NCI-H2107 (cell line): ENCODE measurements at regions not wholly inside any gene's neighbourhood (a gene's known extent, or its start where the extent isn't known, plus 50 kb on each side); places are given as distances from the start of the nearest gene placed in this dataset.
"Not testable (repeated sequence)": the region's sequence is repeated elsewhere in the genome, so short reads cannot be mapped to it uniquely, and the experiment has no call there.

Source experiments
- DNase-seq: peaks from one replicate; lab custom pipeline; 2025; lab: John Stamatoyannopoulos, UW

DNA sequence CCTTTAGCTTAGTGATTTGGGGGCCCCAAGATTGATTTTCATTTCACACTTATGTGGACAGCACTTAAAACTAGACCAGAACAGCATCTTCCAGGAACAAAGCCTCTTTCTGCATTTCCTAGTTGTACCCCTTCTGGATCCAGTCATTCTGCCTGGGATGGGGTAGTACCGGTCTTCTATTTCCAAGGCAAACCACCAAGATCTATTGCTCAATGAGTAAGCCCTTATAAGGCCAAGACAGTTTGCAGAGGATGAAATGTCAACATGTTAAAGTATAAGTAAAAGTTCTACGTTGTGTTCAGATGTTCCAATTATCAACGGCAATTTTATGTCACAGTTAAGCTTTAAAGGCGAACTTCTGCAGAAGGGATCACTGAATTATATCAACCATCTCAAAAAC lies 106.9 kb upstream of the ZNF746 start:
- DNase-seq = no peak

DNA sequence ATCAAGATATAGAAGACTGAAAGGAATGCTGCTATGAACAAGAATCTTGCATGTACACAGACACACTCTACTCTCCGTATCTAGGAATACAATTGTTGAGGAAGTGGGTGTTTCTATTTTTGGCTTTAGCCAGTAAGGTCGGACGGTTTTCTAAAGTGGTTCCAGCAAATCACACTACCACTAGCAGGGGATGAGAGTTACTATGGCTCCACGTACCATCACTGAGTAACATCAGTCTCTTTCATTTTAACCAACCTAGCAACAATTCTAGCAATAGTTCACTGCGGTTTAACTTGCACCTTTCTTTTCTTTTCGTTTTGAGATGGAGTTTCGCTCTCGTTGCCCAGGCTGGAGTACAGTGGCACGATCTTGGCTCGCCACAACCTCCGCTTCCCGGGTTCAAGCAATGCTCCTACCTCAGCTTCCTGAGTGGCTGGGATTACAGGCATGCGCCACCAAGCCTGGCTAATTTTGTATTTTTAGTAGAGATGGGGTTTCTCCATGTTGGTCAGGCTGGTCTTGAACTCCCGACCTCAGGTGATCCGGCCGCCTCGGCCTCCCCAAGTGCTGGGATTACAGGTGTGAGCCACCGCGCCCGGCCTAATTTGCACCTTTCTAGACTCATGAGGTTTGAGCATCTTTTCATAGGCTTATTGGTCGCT lies 103.2 kb upstream of the ZNF746 start:
- DNase-seq = not testable (repeated sequence)

DNA sequence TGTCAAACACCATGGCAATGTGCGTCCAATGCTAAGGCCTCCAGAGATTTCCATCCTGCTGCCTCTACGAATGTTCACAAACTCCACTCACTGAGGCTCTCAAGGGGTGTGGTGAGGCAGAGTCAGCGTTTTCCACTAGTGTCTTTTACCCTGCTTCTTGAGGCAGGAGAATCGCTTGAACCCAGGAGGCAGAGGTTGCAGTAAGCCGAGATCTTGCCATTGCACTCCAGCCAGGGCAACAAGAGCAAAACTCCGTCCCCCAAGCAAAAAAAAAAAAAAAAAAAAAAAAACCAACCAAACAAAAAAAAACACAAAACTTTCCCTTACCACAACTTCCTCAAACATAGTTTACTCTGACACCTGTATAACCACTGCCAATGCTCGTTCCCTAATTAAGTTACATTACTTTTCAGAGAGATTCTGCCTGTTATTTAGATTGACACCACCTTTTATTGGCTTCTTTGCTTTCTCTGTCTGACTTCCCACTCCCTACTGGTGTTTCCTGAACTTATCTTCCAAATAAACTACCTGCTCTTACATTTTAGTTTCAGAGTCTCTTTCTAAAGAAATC lies 102.1 kb upstream of the ZNF746 start:
- no peak for DNase-seq

DNA sequence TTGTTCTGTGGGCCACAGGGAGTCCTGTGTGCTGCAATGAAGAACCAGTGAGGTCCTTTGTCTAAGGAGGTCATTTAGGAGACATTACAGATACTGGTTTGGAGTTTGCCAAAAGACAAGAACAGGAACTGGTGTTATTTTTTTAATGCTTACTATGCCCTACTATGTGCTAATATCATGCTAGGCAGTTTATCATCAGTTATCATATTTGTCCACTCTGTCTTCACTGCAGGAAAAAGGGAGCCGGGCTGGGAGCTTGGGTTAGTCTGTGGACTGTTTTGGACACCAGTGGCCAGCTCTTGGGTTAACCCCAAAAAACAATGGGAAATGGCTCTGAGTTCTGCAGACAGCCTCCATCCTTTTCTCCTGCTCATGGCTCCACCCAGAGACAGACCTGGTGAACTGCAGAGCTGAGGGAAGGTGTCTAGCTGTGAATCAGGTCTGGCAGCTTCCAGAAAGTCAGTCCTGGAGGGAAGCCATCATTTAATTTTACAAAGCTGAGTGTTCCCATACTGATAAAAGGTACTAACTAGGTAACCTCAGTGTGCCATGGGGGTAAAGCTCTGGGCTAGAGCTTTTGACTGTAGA lies 101.2 kb upstream of the ZNF746 start:
- no peak for DNase-seq

DNA sequence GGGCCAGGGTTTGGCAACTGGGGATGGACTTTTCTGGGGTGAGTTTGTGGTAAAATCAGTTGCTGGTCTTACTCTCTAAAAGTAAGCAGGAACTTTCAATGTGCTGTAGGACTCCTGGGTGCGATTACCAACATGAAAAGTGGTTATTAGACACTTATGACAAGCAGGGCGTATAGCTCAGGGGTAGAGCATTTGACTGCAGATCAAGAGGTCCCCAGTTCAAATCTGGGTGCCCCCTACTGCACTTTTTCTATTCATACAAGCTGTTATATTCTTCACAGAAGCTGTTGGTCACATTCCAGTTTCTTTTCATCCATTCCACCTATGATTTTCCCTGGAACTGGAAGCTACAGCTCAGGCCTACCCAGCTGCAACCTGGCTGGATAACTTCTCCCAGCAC lies 100.2 kb upstream of the ZNF746 start:
- DNase-seq = not testable (repeated sequence)

DNA sequence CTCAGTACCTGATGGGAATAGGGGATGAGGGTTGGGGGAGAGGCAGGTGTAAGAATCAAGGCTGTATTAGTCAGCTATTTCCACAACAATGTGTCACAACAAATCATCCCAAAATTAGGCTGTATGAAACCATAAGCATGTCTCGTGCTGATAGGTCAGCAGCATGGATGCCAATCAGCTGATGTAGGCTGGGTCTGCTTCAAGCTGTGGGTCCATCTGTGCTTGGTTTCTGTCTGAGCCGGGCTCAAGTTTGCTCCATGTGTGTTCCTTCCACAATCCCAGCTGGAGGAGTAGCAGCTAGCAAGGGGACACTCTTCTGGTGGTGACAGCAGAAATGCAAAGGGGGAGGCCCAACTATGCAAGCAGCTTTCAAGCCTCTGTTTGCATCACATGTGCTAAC lies 97.9 kb upstream of the ZNF746 start:
- no peak for DNase-seq

DNA sequence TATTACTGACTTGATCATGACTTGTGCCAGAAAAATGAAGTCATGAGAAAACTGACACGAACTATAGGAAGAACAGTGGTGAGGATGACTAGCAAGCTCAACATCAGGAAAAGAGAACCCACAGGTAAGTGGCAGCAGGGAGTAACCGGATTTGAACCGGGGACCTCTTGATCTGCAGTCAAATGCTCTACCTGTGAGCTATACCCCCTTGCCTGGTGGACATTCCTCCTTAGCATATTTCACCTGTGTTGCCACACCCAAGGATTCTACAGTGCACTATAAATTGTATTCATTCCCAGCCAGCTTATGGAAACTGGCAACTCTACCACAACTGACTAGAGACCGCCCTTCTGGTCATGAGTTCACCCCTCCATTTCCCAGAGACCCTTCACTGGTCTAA lies 97.5 kb upstream of the ZNF746 start:
- DNase-seq = no peak

DNA sequence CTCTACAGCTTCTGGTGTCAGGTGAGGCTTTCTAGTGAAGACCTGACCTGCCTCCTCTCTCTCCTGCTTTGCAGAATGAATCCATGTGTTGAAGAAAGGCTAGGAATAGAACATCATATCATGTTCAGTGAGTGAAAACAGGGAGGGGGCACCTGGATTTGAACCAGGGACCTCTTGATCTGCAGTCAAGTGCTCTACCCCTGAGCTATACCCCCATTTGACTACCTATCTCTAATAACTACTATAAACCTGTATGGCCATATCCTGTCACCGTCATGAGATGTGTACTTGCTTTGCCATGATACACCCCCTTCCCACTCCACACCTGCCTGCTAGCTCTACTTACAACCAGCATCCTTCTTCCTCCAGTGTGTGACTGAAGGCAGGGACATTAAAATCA lies 91.3 kb upstream of the ZNF746 start:
- no peak for DNase-seq

DNA sequence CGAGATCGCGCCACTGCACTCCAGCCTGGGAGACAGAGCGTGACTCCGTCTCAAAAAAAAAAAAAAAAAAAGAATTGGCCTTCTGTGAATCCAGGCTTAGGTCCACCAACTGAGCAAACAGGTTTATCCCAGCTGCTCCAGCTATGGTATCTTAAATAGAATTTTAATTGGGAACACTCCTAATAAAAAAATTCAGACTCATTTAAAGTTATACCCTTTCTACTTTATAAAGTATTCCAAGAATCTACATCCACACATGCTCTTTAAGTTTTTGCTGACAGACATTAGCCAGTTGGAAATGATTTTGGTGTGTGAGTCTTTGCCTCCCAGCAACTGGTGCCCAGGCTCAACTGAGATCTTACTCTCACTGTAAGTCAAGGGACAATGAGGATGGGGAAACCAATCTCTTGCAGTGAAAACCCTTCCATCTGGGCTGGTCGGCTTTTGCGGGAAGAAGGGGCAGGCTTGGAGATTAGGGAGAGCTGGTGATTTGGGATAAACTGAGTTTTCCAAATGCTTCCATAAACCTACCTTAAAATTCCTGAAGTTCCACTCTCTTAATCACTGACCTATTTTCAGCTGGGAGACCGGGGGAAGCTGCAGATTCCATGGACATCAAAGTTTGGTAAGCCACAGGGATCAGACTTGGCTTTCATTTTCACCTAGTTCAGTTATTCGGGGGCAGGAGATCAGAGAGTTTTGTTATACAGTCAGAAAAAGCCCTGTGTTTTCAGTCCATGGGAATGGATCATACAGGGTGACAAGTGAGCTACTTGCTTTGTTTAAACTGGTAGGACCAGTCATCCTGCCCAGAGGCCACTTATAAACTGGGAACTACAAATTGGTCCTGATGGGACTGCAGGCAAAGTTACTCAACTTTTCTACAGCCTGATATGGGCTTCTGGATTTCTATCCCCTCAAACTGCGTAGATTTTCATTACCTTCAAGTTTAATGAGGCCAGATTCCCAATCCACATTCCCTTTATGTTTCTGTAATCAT lies 89.3 kb upstream of the ZNF746 start:
- DNase-seq = no peak

DNA sequence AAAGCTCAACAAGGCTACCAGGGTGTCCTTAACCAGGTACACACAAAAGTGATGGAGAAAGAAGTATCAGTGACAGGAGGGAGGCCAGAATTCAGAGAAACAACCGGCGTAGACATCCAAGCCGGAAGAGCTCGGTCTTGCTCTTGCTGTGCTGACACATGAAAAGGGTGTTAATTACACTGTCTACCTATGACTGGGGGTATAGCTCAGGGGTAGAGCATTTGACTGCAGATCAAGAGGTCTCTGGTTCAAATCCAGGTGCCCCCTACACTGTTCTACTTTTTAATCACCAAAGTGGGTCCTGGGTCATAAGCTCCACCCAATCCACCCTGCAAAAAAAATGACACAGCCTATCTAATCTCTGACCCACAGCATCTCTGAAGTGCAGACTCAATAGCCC lies 86.9 kb upstream of the ZNF746 start:
- DNase-seq = no peak

DNA sequence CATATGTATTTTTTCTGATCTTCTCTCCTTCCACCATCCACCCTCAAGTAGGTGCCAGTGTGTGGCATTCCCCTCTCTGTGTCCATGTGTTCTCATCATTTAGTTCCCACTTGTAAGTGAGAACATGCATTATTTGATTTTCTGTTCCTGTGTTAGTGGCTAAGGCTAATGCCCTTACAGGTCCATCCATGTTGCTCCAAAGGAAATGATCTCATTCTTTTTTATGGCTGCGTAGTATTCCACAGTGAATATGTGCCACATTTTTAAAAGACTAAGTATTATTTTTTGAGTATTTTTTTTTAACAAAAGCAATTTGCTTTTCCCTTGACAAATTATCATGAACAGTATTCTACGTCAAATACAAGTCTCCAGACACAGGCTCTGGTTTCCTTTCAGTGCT lies 86.4 kb upstream of the ZNF746 start:
- no peak for DNase-seq

DNA sequence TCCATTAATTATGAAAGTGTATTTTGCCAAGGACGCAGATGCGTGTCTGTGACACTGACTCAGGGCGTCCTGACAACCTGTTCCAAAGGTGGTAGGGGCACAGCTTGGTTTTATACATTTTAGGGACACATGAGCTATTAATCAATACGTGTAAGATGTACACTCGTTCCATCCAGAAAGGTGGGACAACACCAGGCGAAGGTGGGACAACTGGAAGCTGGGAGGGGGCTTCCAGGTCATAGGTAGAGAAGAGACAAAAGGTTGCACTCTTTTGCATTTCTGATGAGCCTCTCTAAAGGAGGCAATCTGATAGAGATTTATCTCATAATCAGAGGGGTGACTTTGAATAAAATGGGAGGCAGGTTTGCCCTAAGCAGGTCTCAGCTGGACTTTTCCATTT lies 82.7 kb upstream of the ZNF746 start:
- no peak for DNase-seq

DNA sequence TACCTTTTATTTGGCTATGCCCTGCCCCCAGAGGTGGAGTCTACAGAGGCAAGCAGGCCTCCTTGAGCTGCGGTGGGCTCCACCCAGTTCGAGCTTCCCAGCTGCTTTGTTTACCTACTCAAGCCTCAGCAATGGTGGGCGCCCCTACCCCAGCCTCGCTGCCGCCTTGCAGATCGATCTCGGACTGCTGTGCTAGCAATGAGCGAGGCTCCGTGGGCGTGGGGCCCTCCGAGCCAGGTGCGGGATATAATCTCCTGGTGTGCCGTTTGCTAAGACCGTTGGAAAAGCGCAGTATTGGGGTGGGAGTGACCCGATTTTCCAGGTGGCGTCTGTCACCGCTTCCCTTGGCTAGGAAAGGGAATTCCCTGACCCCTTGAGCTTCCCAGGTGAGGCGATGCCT lies 81.8 kb upstream of the ZNF746 start:
- not testable (repeated sequence) for DNase-seq

DNA sequence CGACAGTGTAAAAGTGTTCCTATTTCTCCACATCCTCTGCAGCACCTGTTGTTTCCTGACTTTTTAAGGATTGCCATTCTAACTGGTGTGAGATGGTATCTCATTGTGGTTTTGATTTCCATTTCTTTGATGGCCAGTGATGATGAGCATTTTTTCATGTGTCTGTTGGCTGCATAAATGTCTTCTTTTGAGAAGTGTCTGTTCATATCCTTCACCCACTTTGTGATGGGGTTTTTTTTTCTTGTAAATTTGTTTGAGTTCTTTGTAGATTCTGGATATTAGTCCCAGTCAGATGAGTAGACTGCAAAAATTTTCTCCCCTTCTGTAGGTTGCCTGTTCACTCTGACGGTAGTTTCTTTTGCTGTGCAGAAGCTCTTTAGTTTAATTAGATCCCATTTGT lies 76.8 kb upstream of the ZNF746 start:
- not testable (repeated sequence) for DNase-seq

DNA sequence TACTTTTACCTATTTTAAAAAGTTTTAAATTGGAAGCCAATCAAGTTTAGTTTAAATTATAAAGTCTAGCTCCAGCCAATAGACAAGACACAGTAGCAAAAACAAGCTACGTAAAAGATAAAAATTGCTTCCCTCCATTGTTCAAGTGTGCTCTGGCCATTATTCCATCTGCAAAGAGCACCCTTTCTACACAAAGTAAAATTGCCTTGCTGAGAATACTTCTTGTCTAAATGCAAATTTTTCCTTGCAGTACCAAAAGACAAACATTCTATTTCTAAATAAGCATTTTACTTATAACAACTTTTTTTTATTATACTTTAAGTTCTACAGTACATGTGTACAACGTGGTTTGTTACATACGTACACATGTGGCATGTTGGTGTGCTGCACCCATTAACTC lies 75.9 kb upstream of the ZNF746 start:
- no peak for DNase-seq

DNA sequence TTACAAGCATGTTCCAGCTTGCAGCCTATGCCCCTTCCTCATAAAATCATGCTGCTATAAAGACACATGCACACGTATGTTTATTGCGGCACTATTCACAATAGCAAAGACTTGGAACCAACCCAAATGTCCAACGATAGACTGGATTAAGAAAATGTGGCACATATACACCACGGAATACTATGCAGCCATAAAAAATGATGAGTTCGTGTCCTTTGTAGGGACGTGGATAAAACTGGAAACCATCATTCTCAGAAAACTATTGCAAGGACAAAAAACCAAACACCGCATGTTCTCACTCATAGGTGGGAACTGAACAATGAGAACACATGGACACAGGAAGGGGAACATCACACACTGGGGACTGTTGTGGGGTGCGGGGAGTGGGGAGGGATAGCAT lies 75.3 kb upstream of the ZNF746 start:
- DNase-seq = not testable (repeated sequence)

DNA sequence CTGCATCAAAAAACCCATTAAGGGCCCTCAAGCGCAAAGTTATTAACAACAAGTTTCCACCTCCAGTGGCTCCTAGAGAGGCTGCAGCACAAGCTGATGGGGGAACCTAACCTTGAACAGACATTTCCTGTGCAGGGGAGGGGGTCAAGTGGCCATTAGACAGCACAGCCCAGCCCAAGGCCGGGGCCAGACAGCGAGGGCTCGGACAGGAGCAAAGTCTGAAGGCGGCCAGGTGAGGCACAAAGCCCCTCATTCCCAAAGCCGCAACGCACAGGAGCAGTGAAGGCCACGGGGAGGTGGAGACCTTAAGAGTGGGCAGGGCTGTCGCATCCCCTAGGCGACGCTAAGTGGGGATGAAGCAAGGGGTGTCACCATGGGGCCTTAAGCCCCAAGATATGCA lies 73.2 kb upstream of the ZNF746 start:
- no peak for DNase-seq

DNA sequence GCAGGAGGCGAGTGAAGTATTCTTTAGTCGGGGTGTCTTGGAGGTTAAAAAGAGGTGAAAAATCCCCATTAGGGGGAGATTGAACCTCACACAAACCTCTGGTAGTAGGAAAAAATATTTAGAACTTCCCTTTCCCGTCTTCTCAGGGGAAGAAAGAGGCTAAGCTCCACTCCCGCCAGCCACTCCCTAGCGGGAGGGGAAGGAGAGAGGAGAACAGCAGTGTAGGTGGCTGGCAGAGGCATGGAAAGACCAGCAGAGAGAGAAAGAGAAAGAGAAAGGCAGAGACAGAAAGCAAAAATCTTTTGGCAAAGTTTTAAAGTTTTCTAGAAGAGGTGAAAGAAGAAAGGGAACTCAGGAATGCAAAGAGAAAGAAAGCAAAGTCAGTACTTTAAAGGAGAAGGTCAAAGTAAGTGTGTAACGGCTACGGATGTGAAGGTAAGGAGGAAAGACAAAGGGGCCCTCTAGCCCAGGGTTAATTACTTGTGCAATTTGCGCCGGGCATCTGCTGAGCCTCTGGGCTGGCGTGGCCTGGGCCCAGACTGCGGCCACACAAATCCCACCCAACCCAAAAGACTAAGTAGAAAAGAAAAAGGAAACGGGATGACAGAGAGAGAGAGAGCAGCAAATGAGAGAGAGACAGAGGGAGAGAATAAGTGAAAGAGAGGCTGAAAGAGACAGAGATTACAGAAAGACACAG lies 72.3 kb upstream of the ZNF746 start:
- no peak for DNase-seq

DNA sequence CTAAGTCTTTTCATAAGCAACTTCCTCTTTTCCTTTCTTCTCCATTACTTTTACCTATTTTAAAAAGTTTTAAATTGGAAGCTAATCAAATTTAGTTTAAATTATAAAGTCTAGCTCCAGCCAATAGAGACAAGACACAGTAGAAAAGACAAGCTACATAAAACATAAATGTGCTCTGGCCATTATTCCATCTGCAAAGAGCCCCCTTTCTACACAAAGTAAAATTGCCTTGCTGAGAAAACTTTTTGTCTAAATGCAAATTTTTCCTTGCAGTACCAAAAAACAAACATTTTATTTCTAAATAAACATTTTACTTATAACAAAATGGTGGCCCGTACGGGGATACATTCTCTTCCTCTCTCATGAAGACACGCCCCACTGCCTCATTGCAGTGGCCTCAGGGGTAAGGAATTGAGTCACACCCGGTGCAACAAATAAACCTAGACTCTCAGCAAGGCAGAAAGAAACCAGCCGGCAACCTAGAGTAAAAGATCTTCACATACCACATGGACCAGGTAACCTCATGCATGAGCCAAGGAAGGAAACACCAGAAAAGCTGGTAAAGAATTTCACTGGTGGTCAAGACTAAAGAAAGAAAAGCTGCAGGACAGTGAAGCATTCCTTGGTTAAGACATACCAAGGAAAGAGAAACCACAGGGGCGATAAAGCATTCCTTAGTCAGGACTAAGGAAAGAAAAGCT lies 71.6 kb upstream of the ZNF746 start:
- no peak for DNase-seq

DNA sequence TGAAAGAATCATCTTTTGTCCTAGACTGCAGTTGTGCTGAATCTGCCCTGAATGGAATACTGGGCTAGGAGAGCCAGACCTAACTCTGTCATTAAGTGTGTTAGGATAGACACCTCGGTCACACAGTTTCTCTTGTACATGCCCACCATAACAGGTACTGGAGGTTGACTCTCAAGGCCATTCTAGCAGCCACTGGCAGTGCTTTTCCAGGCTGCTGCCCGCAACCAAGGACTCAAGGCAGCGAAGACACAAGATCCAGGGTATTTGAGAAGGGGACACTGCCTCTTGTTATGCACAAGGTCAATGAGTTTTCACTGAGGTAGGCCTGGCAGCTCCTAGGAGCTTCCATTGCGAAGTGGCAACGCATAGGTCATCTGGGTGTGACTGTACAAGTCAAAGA lies 70.6 kb upstream of the ZNF746 start:
- DNase-seq = no peak

DNA sequence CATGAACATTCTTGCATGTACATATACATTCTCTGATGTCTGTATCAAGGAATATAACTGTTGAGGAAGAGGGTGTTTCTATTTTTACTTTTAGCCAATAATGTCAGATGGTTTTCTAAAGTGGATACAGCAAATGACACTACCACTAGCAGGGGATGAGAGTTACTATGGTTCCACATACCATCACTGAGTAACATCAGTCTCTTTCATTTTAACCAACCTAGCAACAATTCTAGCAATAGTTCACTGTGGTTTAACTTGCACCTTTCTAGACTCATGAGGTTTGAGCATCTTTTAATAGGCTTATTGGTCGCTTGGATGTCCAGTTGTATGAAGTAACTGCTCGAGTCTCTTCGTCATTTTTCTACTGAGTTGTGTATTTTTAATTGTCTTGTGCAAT lies 68.5 kb upstream of the ZNF746 start:
- DNase-seq = no peak

DNA sequence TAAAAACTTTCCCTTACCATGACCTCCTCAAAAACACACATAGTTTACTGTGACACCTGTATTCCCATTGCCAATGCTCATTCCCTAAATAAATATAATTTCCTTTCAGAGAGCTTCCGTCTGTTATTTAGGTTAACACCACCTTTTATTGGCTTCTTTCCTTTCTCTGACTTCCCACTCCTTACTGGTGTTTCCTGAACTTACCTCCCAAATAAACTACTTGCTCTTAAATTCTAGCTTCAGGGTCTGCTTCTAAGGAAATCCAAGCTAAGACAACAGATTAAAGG lies 67.4 kb upstream of the ZNF746 start:
- DNase-seq = no peak
